ENCODE measurements at regions not wholly inside any gene's neighbourhood (a gene's known extent, or its start where the extent isn't known, plus 50 kb on each side); places are given as distances from the start of the nearest gene placed in this dataset.

GRCh38 chr13:34129436-34129835 is 311.5 kb downstream of the RFC3 start:
- TF ChIP-seq ZNF565 (CRISPR knock-in tag; conservative IDR thresholded peaks at IDR 0.05; ENCODE audit: low read depth) = no peak
- TF ChIP-seq PATZ1 (CRISPR knock-in tag; IDR thresholded peaks at IDR 0.05; ENCODE audit: borderline replicate concordance) = no peak
- no peak for TF ChIP-seq CREB5 (CRISPR knock-in tag; IDR thresholded peaks at IDR 0.05; ENCODE audit: low read depth)
- no peak for TF ChIP-seq PPARA (CRISPR knock-in tag; IDR thresholded peaks at IDR 0.05; ENCODE audit: borderline replicate concordance)
- no peak for TF ChIP-seq ZC3H10 (CRISPR knock-in tag; IDR thresholded peaks at IDR 0.05)
- TF ChIP-seq ZNF8 (CRISPR knock-in tag; IDR thresholded peaks at IDR 0.05) = no peak

All from SK-N-SH treated with all-trans-retinoic acid at 6 μM for 48 hours (cell line).